ENCODE measurements at regions not wholly inside any gene's neighbourhood (a gene's known extent, or its start where the extent isn't known, plus 50 kb on each side); places are given as distances from the start of the nearest gene placed in this dataset.

DNA sequence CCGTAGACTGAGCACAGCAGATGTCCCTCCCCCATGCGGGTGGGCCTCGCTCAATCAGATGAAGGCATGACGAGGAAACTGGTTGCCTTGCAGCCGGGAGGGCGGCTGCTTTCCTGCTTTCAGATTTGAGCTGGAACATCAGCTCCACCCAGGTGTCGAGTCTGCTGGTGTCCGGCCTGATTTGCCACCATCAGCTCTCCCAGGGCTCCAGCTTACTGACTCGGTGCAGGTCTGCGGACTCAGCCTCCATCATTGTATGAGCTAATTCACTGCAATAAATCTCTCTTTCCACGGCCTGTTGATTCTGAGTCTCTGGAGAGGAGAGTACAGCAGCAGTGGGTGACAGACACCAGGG is 156.2 kb downstream of the KIF26A start:
- TF ChIP-seq CTCF (IDR thresholded peaks at IDR 0.05) (no peak), POLR2A (IDR thresholded peaks at IDR 0.05) (no peak)
